B cell (primary cell): ENCODE measurements at regions not wholly inside any gene's neighbourhood (a gene's known extent, or its start where the extent isn't known, plus 50 kb on each side); places are given as distances from the start of the nearest gene placed in this dataset.

ENCODE experiments used
- ATAC-seq: fragments of 200-7000 bp; cut with Tn5 transposase; one replicate; pipeline ENCODE4 v1.10.0; 2021; ENCODE audit warnings: low read depth, mild to moderate bottlenecking, moderate number of reproducible peaks, moderate library complexity
- CTCF ChIA-PET: fragments of 350-600 bp; sonication (Branson Sonifier 250); formaldehyde crosslinking; loops from one replicate; lab custom pipeline; 2021; ENCODE audit warnings: antibody characterized with exemption, inconsistent platforms; lab: Charles Lee
- POLR2A ChIA-PET: fragments of 350-600 bp; sonication (Branson Sonifier 250); formaldehyde crosslinking; loops from one replicate; lab custom pipeline; 2021; ENCODE audit warnings: antibody characterized with exemption; lab: Charles Lee
- DNase-seq: peaks from one replicate; pipeline ENCODE4 v3.0.0; 2013
- H2AFZ ChIP-seq: 2 replicates; pipeline ENCODE4 v1.6.1; 2012; ENCODE audit warnings: mild to moderate bottlenecking, low read depth, low read length; ENCODE audit not compliant: insufficient read depth, poor library complexity, severe bottlenecking
- H3K27ac ChIP-seq, 2 donors: 1 replicate in 1 of 2; 2 replicates in 1 of 2; pipeline ENCODE4 v1.5.1; 2012 to 2013; ENCODE audit warnings: low read length in 2 of 2, mild to moderate bottlenecking in 2 of 2, moderate library complexity in 1 of 2
- H3K27me3 ChIP-seq, 4 experiments: fragments of 200-600 bp in 1 of 4; sonication (generic) in 1 of 4; replicated peaks in 1 of 4; 1 replicate in 2 of 4; 2 replicates in 2 of 4; pipeline versions ENCODE4 v1.6.1 to v1.7.0; 2013 to 2016; ENCODE audit warnings: low read length in 3 of 4, mild to moderate bottlenecking in 2 of 4, mixed read lengths in 1 of 4, moderate library complexity in 1 of 4; ENCODE audit not compliant: insufficient read depth in 4 of 4, control insufficient read depth in 3 of 4; ENCODE audit errors: control extremely low read depth in 1 of 4
- H3K36me3 ChIP-seq, 2 experiments: replicated peaks in 1 of 2; 1 replicate in 1 of 2; 2 replicates in 1 of 2; pipeline versions ENCODE4 v1.6.1 to v1.7.1; 2013; ENCODE audit warnings: low read length in 1 of 2; ENCODE audit not compliant: insufficient read depth in 2 of 2, control insufficient read depth in 1 of 2; ENCODE audit errors: control extremely low read depth in 1 of 2, extremely low read depth in 1 of 2
- H3K4me1 ChIP-seq, 2 donors: fragments of 200-600 bp in 1 of 2; sonication (generic) in 1 of 2; 1 replicate in 1 of 2; 2 replicates in 1 of 2; pipeline versions ENCODE4 v1.5.1 to v1.6.1; 2013 to 2017; ENCODE audit warnings: low read length in 2 of 2; ENCODE audit not compliant: control insufficient read depth in 2 of 2, insufficient read depth in 2 of 2
- H3K4me2 ChIP-seq: replicated peaks from 2 replicates; pipeline ENCODE3; 2012; ENCODE audit warnings: mild to moderate bottlenecking, low read depth, low read length; ENCODE audit not compliant: poor library complexity, severe bottlenecking
- H3K4me3 ChIP-seq, 5 experiments: fragments of 200-600 bp in 1 of 5; sonication (generic) in 1 of 5; 1 replicate in 3 of 5; 2 replicates in 2 of 5; pipeline versions ENCODE4 v1.5.1 to v1.7.0; 2011 to 2016; ENCODE audit warnings: low read length in 4 of 5, mild to moderate bottlenecking in 4 of 5, low read depth in 2 of 5, control low read depth in 1 of 5, moderate library complexity in 1 of 5; ENCODE audit not compliant: insufficient read depth in 1 of 5; ENCODE audit errors: control extremely low read depth in 1 of 5, extremely low read depth in 1 of 5
- H3K79me2 ChIP-seq: fragments of 200-600 bp; sonication (generic); one replicate; pipeline ENCODE4 v1.6.0; 2016; ENCODE audit warnings: low read length; ENCODE audit not compliant: control insufficient read depth, insufficient read depth
- H3K9ac ChIP-seq: fragments of 200-600 bp; sonication (generic); 2 replicates; pipeline ENCODE4 v1.6.1; 2017; ENCODE audit warnings: mild to moderate bottlenecking, low read length, moderate library complexity
- H3K9me3 ChIP-seq, 3 donors: one replicate each; pipeline versions ENCODE4 v1.6.1 to v1.7.1; 2013; ENCODE audit warnings: low read length in 2 of 3; ENCODE audit not compliant: control insufficient read depth in 2 of 3, insufficient read depth in 1 of 3; ENCODE audit errors: control extremely low read depth in 1 of 3
- H4K20me1 ChIP-seq: 2 replicates; pipeline ENCODE4 v1.6.0; 2012; ENCODE audit warnings: mild to moderate bottlenecking, low read length; ENCODE audit not compliant: insufficient read depth, control insufficient read depth, poor library complexity, severe bottlenecking
- H3K27ac Mint-ChIP-seq: one replicate; pipeline ENCODE4 v1.8.0; 2021; ENCODE audit warnings: mixed read lengths
- H3K27me3 Mint-ChIP-seq: one replicate; pipeline ENCODE4 v1.8.0; 2021; ENCODE audit warnings: mixed read lengths
- H3K4me1 Mint-ChIP-seq: one replicate; pipeline ENCODE4 v1.8.0; 2021; ENCODE audit warnings: mixed read lengths
- H3K4me3 Mint-ChIP-seq: one replicate; pipeline ENCODE4 v1.8.0; 2021; ENCODE audit warnings: mixed read lengths
- H3K9me3 Mint-ChIP-seq: one replicate; pipeline ENCODE4 v1.8.0; 2022; ENCODE audit warnings: mixed read lengths; ENCODE audit not compliant: insufficient read depth
- EZH2 ChIP-seq: IDR thresholded peaks from 2 replicates; pipeline ENCODE4 v1.6.1; 2012; ENCODE audit warnings: borderline replicate concordance, low read depth, mild to moderate bottlenecking, moderate library complexity, low read length; ENCODE audit not compliant: insufficient read depth, poor library complexity, severe bottlenecking
- WGBS: methylation state at CpG from one replicate; pipeline ENCODE4 v1.1.5; 2013; ENCODE audit warnings: missing lambda C conversion rate; ENCODE audit not compliant: insufficient coverage; 5-methylcytosine and 5-hydroxymethylcytosine counted together
- intact Hi-C: fragments of 100-400 bp; cut with micrococcal nuclease; formaldehyde crosslinking; loops from one replicate; pipeline ENCODE4 v1.10.0; 2022
- TF ChIP-seq, protein P1 (sequence below): fragments of 200-600 bp; IDR thresholded peaks from one replicate; pipeline ENCODE4 v1.8.0; 2022; ENCODE audit warnings: antibody characterized with exemption, mild to moderate bottlenecking

DNA sequence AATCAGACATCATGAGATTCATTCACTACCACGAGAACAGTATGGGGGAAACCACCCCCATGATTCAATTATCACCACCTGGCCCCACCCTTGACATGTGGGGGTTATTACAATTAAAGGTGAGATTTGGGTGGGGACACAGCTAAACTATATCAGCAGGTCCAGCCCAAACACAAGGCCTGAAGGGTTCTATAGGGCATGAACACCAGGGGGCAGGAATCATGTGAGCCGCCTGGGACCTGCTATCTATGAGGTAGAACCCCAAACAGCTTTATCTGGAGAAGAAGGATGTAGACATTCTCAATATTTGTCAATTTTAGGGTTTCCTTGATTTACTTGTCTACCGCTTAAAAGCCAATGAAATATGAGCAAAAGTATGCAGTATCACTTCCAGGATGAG is 294.9 kb upstream of the DEPDC1 start:
- ATAC-seq (no peak), DNase-seq (no peak)
- Mint-ChIP-seq H3K27ac (no peak overlapping the region), H3K27me3 (no peaks in the 10 kb centered on the region), H3K4me3 (no peak overlapping the region), H3K4me1 (no peaks in the 10 kb centered on the region), H3K9me3 (no peaks in the 10 kb centered on the region)
- Histone ChIP-seq H3K79me2 (no peaks in the 10 kb centered on the region), H2AFZ (no peak overlapping the region), H3K9ac (no peak overlapping the region), H3K27ac (no peak overlapping the region), H4K20me1 (no peaks in the 10 kb centered on the region), H3K4me1 (no peaks in the 10 kb centered on the region), H3K4me3 (no peak overlapping the region), H3K36me3 (no peaks in the 10 kb centered on the region), H3K27me3 (no peaks in the 10 kb centered on the region), H3K9me3 (no peaks in the 10 kb centered on the region), H3K4me2 (no peak overlapping the region)
- intact Hi-C loops: no loop called here
- ChIA-PET POLR2A (no interaction called here), CTCF (no interaction called here)
- WGBS: 100% methylated on average over 1 of the region's 3 CpGs
- TF ChIP-seq, protein P1, sequence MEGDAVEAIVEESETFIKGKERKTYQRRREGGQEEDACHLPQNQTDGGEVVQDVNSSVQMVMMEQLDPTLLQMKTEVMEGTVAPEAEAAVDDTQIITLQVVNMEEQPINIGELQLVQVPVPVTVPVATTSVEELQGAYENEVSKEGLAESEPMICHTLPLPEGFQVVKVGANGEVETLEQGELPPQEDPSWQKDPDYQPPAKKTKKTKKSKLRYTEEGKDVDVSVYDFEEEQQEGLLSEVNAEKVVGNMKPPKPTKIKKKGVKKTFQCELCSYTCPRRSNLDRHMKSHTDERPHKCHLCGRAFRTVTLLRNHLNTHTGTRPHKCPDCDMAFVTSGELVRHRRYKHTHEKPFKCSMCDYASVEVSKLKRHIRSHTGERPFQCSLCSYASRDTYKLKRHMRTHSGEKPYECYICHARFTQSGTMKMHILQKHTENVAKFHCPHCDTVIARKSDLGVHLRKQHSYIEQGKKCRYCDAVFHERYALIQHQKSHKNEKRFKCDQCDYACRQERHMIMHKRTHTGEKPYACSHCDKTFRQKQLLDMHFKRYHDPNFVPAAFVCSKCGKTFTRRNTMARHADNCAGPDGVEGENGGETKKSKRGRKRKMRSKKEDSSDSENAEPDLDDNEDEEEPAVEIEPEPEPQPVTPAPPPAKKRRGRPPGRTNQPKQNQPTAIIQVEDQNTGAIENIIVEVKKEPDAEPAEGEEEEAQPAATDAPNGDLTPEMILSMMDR: no peak
- TF ChIP-seq EZH2: no peak

DNA sequence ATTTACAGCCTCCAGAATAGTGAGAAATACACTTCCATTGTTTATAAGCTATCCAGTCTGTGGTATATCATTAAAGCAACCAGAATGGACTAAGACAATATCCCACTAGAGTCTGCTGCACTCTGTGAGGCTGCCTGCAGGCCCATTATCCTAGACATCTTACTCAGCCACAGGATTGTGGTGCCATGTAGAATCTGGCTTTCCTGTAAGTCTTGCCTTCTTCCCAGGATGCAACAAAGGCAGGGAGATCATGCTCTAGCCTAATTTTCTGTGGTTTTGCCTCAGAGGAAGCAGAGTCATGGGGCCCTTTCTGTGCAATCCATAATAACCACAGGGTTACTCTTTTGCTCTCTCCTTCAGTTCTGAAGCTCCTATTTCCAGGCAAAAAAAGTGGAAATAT is 299.1 kb upstream of the DEPDC1 start:
- ATAC-seq (no peak), DNase-seq (no peak)
- Mint-ChIP-seq H3K4me1 (no peaks in the 10 kb centered on the region), H3K27me3 (no peaks in the 10 kb centered on the region), H3K9me3 (no peaks in the 10 kb centered on the region), H3K4me3 (no peak overlapping the region), H3K27ac (no peak overlapping the region)
- no peak overlapping the region for H3K9ac ChIP-seq
- H3K27me3 ChIP-seq: no peaks in the 10 kb centered on the region
- POLR2A ChIA-PET: no interaction called here
- no peak overlapping the region for H3K4me2 ChIP-seq
- no peaks in the 10 kb centered on the region for H3K9me3 ChIP-seq
- intact Hi-C loops: no loop called here
- no peak overlapping the region for H3K4me3 ChIP-seq
- H3K79me2 ChIP-seq: no peaks in the 10 kb centered on the region
- no peak overlapping the region for H2AFZ ChIP-seq
- no peaks in the 10 kb centered on the region for H3K4me1 ChIP-seq
- TF ChIP-seq EZH2: no peak
- TF ChIP-seq, protein P1: no peak
- CTCF ChIA-PET: no interaction called here
- H3K36me3 ChIP-seq: no peaks in the 10 kb centered on the region
- no peaks in the 10 kb centered on the region for H4K20me1 ChIP-seq
- no peak overlapping the region for H3K27ac ChIP-seq
